Myocyte (in vitro differentiated cells): ENCODE measurements at regions not wholly inside any gene's neighbourhood (a gene's known extent, or its start where the extent isn't known, plus 50 kb on each side); places are given as distances from the start of the nearest gene placed in this dataset.
A peak's percentile ranks its signal among the peaks of the same experiment; 100 is the strongest.

Experiments
- DNase-seq: peaks from one replicate; pipeline ENCODE4 v3.0.0-alpha.2; 2012; ENCODE audit warnings: low read depth

- peak; percentile 24 for DNase-seq
Measured at GRCh38 chr4:124902001-124902515, 189.5 kb upstream of the ANKRD50 start.

GRCh38 chr4:124899997-124900396 is 187.5 kb upstream of the ANKRD50 start:
- no peak for DNase-seq

GRCh38 chr4:124890522-124890921 is 178.0 kb upstream of the ANKRD50 start:
- DNase-seq = no peak

- no peak for DNase-seq
Measured at GRCh38 chr4:124887739-124888138, 175.2 kb upstream of the ANKRD50 start.

- no peak for DNase-seq
Measured at GRCh38 chr4:124884316-124884715, 171.8 kb upstream of the ANKRD50 start.

- no peak for DNase-seq
Measured at GRCh38 chr4:124883632-124884031, 171.1 kb upstream of the ANKRD50 start.

- DNase-seq = no peak
Measured at GRCh38 chr4:124879195-124879594, 166.7 kb upstream of the ANKRD50 start.

- DNase-seq = no peak
Measured at GRCh38 chr4:124874172-124874450, 161.6 kb upstream of the ANKRD50 start.

- DNase-seq = no peak
Measured at GRCh38 chr4:124873361-124874171, 161.0 kb upstream of the ANKRD50 start.

GRCh38 chr4:124872659-124873058 is 160.1 kb upstream of the ANKRD50 start:
- DNase-seq = no peak

- DNase-seq = no peak
Measured at GRCh38 chr4:124869961-124870495, 157.5 kb upstream of the ANKRD50 start.

GRCh38 chr4:124868495-124868894 is 156.0 kb upstream of the ANKRD50 start:
- no peak for DNase-seq

GRCh38 chr4:124867536-124867935 is 155.0 kb upstream of the ANKRD50 start:
- peak; percentile 12 for DNase-seq

GRCh38 chr4:124866301-124866700 is 153.8 kb upstream of the ANKRD50 start:
- DNase-seq = no peak

- DNase-seq = no peak
Measured at GRCh38 chr4:124863040-124863545, 150.6 kb upstream of the ANKRD50 start.

GRCh38 chr4:124862261-124862660 is 149.7 kb upstream of the ANKRD50 start:
- DNase-seq = peak; percentile 50

GRCh38 chr4:124861761-124862160 is 149.2 kb upstream of the ANKRD50 start:
- peak; percentile 23 for DNase-seq

GRCh38 chr4:124854968-124855367 is 142.4 kb upstream of the ANKRD50 start:
- DNase-seq = peak; percentile 88

GRCh38 chr4:124851741-124852140 is 139.2 kb upstream of the ANKRD50 start:
- DNase-seq = no peak

- no peak for DNase-seq
Measured at GRCh38 chr4:124846306-124846705, 133.8 kb upstream of the ANKRD50 start.

- DNase-seq = no peak
Measured at GRCh38 chr4:124839786-124840390, 127.4 kb upstream of the ANKRD50 start.

GRCh38 chr4:124833831-124834505 is 121.4 kb upstream of the ANKRD50 start:
- DNase-seq = no peak
